ENCODE measurements at regions not wholly inside any gene's neighbourhood (a gene's known extent, or its start where the extent isn't known, plus 50 kb on each side); places are given as distances from the start of the nearest gene placed in this dataset.

GRCh38 chr5:144971108-144971850, 800.6 kb downstream of the KCTD16 start:
- TF ChIP-seq CTCF (IDR thresholded peaks at IDR 0.05; ENCODE audit: borderline replicate concordance, control extremely low read depth, extremely low read depth, insufficient read depth, missing control alignments) = no peak
- no peak for DNase-seq (ENCODE audit: low spot score)
- in situ Hi-C loops (cut with MboI; ENCODE audit: low sequenced_read_pairs, unreplicated experiment) = no loop called here

- in situ Hi-C loops (cut with MboI; ENCODE audit: low sequenced_read_pairs, unreplicated experiment) = no loop called here
- no peak for TF ChIP-seq CTCF (IDR thresholded peaks at IDR 0.05; ENCODE audit: borderline replicate concordance, control extremely low read depth, extremely low read depth, insufficient read depth, missing control alignments)
- DNase-seq (ENCODE audit: low spot score) = no peak
These were observed 789.6 kb downstream of the KCTD16 start for GRCh38 chr5:144960296-144960695.

- in situ Hi-C loops (cut with MboI; ENCODE audit: low sequenced_read_pairs, unreplicated experiment) = no loop called here
- TF ChIP-seq CTCF (IDR thresholded peaks at IDR 0.05; ENCODE audit: borderline replicate concordance, control extremely low read depth, extremely low read depth, insufficient read depth, missing control alignments) = no peak
- DNase-seq (ENCODE audit: low spot score) = no peak
These were observed 787.3 kb downstream of the KCTD16 start for GRCh38 chr5:144958002-144958401.

GRCh38 chr5:144950996-144951395, 780.3 kb downstream of the KCTD16 start:
- no peak for DNase-seq (ENCODE audit: low spot score)
- in situ Hi-C loops (cut with MboI; ENCODE audit: low sequenced_read_pairs, unreplicated experiment) = no loop called here
- TF ChIP-seq CTCF (IDR thresholded peaks at IDR 0.05; ENCODE audit: borderline replicate concordance, control extremely low read depth, extremely low read depth, insufficient read depth, missing control alignments) = no peak

GRCh38 chr5:144947023-144947422, 776.4 kb downstream of the KCTD16 start:
- no peak for TF ChIP-seq CTCF (IDR thresholded peaks at IDR 0.05; ENCODE audit: borderline replicate concordance, control extremely low read depth, extremely low read depth, insufficient read depth, missing control alignments)
- in situ Hi-C loops (cut with MboI; ENCODE audit: low sequenced_read_pairs, unreplicated experiment) = no loop called here
- no peak for DNase-seq (ENCODE audit: low spot score)

- in situ Hi-C loops (cut with MboI; ENCODE audit: low sequenced_read_pairs, unreplicated experiment) = no loop called here
- TF ChIP-seq CTCF (IDR thresholded peaks at IDR 0.05; ENCODE audit: borderline replicate concordance, control extremely low read depth, extremely low read depth, insufficient read depth, missing control alignments) = no peak
- no peak for DNase-seq (ENCODE audit: low spot score)
These were observed 774.8 kb downstream of the KCTD16 start for GRCh38 chr5:144945503-144945902.

Measured in GM13976 (cell line).